ENCODE measurements at regions not wholly inside any gene's neighbourhood (a gene's known extent, or its start where the extent isn't known, plus 50 kb on each side); places are given as distances from the start of the nearest gene placed in this dataset.

GRCh38 chr10:130380056-130380455, 243.9 kb downstream of the GLRX3 start:
- no CpG with 5 or more reads among the region's 6 CpGs for WGBS (ENCODE audit: extremely low coverage, insufficient read length, low lambda C conversion rate)
- H3K14ac ChIP-seq (ENCODE audit: insufficient read depth, low read length) = no peak overlapping the region

More at GRCh38 chr10:130380056-130380455, 243.9 kb downstream of the GLRX3 start:
- Mint-ChIP-seq H3K9me3 (peaks cover 7 to 9% of the 10 kb centered on the region in 2 experiments), H3K27ac (no peak overlapping the region), H3K36me3 (ENCODE audit: insufficient read depth in 1 of 3, low read depth in 3 of 3) (peaks cover 0 to 10% (median 5%) of the 10 kb centered on the region in 3 experiments; a peak in 5 of 7 replicates), H3K4me1 (peaks cover 3 to 6% of the 10 kb centered on the region in 2 experiments; a peak in 3 of 4 replicates), H3K4me3 (no peak overlapping the region), H3K27me3 (ENCODE audit: low read depth) (peaks cover 4% of the 10 kb centered on the region)
- H3K23ac ChIP-seq (ENCODE audit: insufficient read length, low read depth, low read length) = no peak overlapping the region
- no peak overlapping the region for H3K27ac ChIP-seq (ENCODE audit: insufficient read length, low read depth, low read length)
- no peak overlapping the region for H4K8ac ChIP-seq (replicated peaks; ENCODE audit: insufficient read length, low read depth, low read length)
- H2BK120ac ChIP-seq (ENCODE audit: low read depth, low read length, poor library complexity, severe bottlenecking) = no peak overlapping the region
- no peak overlapping the region for H3K18ac ChIP-seq (ENCODE audit: insufficient read length, low read depth, low read length)
- no peak overlapping the region for H3T11ph ChIP-seq (ENCODE audit: low read length)
- no peak overlapping the region for H2AFZ ChIP-seq (ENCODE audit: low read length)
- no peak overlapping the region for H2BK15ac ChIP-seq (ENCODE audit: low read depth, low read length)
- no peaks in the 10 kb centered on the region for H3K4me1 ChIP-seq (ENCODE audit: insufficient read depth, low read length)
- no peaks in the 10 kb centered on the region for H3K27me3 ChIP-seq (ENCODE audit: insufficient read depth, low read length)
- no peak overlapping the region for H2BK20ac ChIP-seq (ENCODE audit: low read depth, low read length, poor library complexity, severe bottlenecking)
- H3K79me1 ChIP-seq (ENCODE audit: insufficient read depth, low read depth, low read length, poor library complexity, severe bottlenecking) = no peaks in the 10 kb centered on the region
- H3K56ac ChIP-seq (ENCODE audit: insufficient read length, low read depth, low read length) = no peak overlapping the region
- H2BK12ac ChIP-seq (ENCODE audit: insufficient read length, low read depth, low read length) = no peak overlapping the region
- H4K5ac ChIP-seq (ENCODE audit: insufficient read length, low read depth, low read length) = no peak overlapping the region
- TF ChIP-seq, protein P1, sequence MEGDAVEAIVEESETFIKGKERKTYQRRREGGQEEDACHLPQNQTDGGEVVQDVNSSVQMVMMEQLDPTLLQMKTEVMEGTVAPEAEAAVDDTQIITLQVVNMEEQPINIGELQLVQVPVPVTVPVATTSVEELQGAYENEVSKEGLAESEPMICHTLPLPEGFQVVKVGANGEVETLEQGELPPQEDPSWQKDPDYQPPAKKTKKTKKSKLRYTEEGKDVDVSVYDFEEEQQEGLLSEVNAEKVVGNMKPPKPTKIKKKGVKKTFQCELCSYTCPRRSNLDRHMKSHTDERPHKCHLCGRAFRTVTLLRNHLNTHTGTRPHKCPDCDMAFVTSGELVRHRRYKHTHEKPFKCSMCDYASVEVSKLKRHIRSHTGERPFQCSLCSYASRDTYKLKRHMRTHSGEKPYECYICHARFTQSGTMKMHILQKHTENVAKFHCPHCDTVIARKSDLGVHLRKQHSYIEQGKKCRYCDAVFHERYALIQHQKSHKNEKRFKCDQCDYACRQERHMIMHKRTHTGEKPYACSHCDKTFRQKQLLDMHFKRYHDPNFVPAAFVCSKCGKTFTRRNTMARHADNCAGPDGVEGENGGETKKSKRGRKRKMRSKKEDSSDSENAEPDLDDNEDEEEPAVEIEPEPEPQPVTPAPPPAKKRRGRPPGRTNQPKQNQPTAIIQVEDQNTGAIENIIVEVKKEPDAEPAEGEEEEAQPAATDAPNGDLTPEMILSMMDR (conservative IDR thresholded peaks at IDR 0.05) = no peak
- no peak overlapping the region for H2BK5ac ChIP-seq (ENCODE audit: insufficient read length, low read length)
- H4K91ac ChIP-seq (ENCODE audit: insufficient read length, low read depth, low read length) = no peak overlapping the region
- H3K4ac ChIP-seq (ENCODE audit: low read depth, low read length) = no peak overlapping the region
- no peaks in the 10 kb centered on the region for H3K9me3 ChIP-seq (ENCODE audit: control insufficient read depth, low read depth, low read length)
- no peak overlapping the region for H3K4me2 ChIP-seq (ENCODE audit: insufficient read depth, insufficient read length, low read length)
- no peaks in the 10 kb centered on the region for H3K23me2 ChIP-seq (ENCODE audit: insufficient read length, low read depth, low read length, poor library complexity, severe bottlenecking)
- DNase-seq = no peak
- H4K20me1 ChIP-seq (ENCODE audit: control insufficient read depth, insufficient read depth, insufficient read length) = no peaks in the 10 kb centered on the region
- no peak overlapping the region for H2AK5ac ChIP-seq (ENCODE audit: insufficient read length, low read length)
- H3K9ac ChIP-seq (ENCODE audit: extremely low read depth, insufficient read length, low read length) = no peak overlapping the region
- no peaks in the 10 kb centered on the region for H3K79me2 ChIP-seq (ENCODE audit: insufficient read depth, low read length)

All from H9 (cell line).